SK-N-SH treated with all-trans-retinoic acid at 6 μM for 48 hours (cell line): ENCODE measurements at regions not wholly inside any gene's neighbourhood (a gene's known extent, or its start where the extent isn't known, plus 50 kb on each side); places are given as distances from the start of the nearest gene placed in this dataset.
"Not testable (repeated sequence)": the region's sequence is repeated elsewhere in the genome, so short reads cannot be mapped to it uniquely, and the experiment has no call there.

Experiments used
- ATAC-seq: fragments of 200-7000 bp; cut with Tn5 transposase; 3 replicates; pipeline ENCODE4 v1.9.1; 2020; ENCODE audit warnings: mild to moderate bottlenecking, moderate library complexity
- ARNTL ChIP-seq: fragments of 450-650 bp; formaldehyde crosslinking; IDR thresholded peaks from 2 replicates; pipeline ENCODE4 v1.5.0; 2020; ENCODE audit warnings: low read depth, mild to moderate bottlenecking, moderate library complexity, borderline replicate concordance
- BACH2 ChIP-seq: fragments of 250-450 bp; sonication (Bioruptor Pico); IDR thresholded peaks from 2 replicates; pipeline ENCODE4 v1.9.0; 2021; ENCODE audit warnings: mild to moderate bottlenecking, borderline replicate concordance
- CREB5 ChIP-seq: fragments of 250-450 bp; sonication (Bioruptor Pico); IDR thresholded peaks from 2 replicates; pipeline ENCODE4 v1.5.1; 2020; ENCODE audit warnings: low read depth, mild to moderate bottlenecking, moderate library complexity
- CSDC2 ChIP-seq: fragments of 250-450 bp; sonication (Bioruptor Pico); IDR thresholded peaks from 2 replicates; pipeline ENCODE4 v1.5.0; 2020; ENCODE audit warnings: mild to moderate bottlenecking, moderate library complexity
- ESRRG ChIP-seq: fragments of 250-450 bp; sonication (Bioruptor Pico); IDR thresholded peaks from 2 replicates; pipeline ENCODE4 v1.6.1; 2021; ENCODE audit warnings: mild to moderate bottlenecking
- ISL1 ChIP-seq: fragments of 250-450 bp; sonication (Bioruptor Pico); IDR thresholded peaks from 2 replicates; pipeline ENCODE4 v2.1.2; 2022; ENCODE audit warnings: mild to moderate bottlenecking, moderate library complexity
- OSR1 ChIP-seq: fragments of 250-450 bp; sonication (Bioruptor Pico); IDR thresholded peaks from 2 replicates; pipeline ENCODE4 v1.8.0; 2022; ENCODE audit warnings: moderate library complexity, mild to moderate bottlenecking, inconsistent platforms
- PATZ1 ChIP-seq: fragments of 250-450 bp; sonication (Bioruptor Pico); IDR thresholded peaks from 2 replicates; pipeline ENCODE4 v1.8.0; 2020; ENCODE audit warnings: mild to moderate bottlenecking, moderate library complexity, borderline replicate concordance
- PPARA ChIP-seq: fragments of 250-450 bp; sonication (Bioruptor Pico); IDR thresholded peaks from 2 replicates; pipeline ENCODE4 v1.5.0; 2020; ENCODE audit warnings: mild to moderate bottlenecking, borderline replicate concordance
- RARB ChIP-seq: fragments of 250-450 bp; sonication (Bioruptor Pico); IDR thresholded peaks from 2 replicates; pipeline ENCODE4 v1.8.0; 2021; ENCODE audit warnings: mild to moderate bottlenecking, moderate library complexity
- SNAI2 ChIP-seq: fragments of 250-450 bp; sonication (Bioruptor Pico); IDR thresholded peaks from 2 replicates; pipeline ENCODE4 v1.5.0; 2020; ENCODE audit warnings: mild to moderate bottlenecking, moderate library complexity
- TCF4 ChIP-seq: fragments of 250-450 bp; sonication (Bioruptor Pico); IDR thresholded peaks from 2 replicates; pipeline ENCODE4 v1.8.0; 2021; ENCODE audit warnings: mild to moderate bottlenecking, moderate library complexity, borderline replicate concordance
- TSHZ2 ChIP-seq: fragments of 250-450 bp; sonication (Bioruptor Pico); IDR thresholded peaks from 2 replicates; pipeline ENCODE4 v1.5.0; 2020; ENCODE audit warnings: mild to moderate bottlenecking, moderate library complexity
- ZC3H10 ChIP-seq: fragments of 250-450 bp; sonication (Bioruptor Pico); IDR thresholded peaks from 2 replicates; pipeline ENCODE4 v1.5.1; 2021; ENCODE audit warnings: mild to moderate bottlenecking, moderate library complexity
- ZFP3 ChIP-seq: fragments of 250-450 bp; sonication (Bioruptor Pico); IDR thresholded peaks from 2 replicates; pipeline ENCODE4 v1.5.0; 2020; ENCODE audit warnings: mild to moderate bottlenecking, moderate library complexity
- ZNF70 ChIP-seq: fragments of 450-650 bp; formaldehyde crosslinking; IDR thresholded peaks from 2 replicates; pipeline ENCODE4 v1.5.0; 2020; ENCODE audit warnings: mild to moderate bottlenecking, moderate library complexity
- ZNF8 ChIP-seq: fragments of 450-650 bp; formaldehyde crosslinking; IDR thresholded peaks from 2 replicates; pipeline ENCODE4 v1.5.0; 2020; ENCODE audit warnings: mild to moderate bottlenecking, moderate library complexity

- TF ChIP-seq RARB (CRISPR knock-in tag) (no peak), ZFP3 (CRISPR knock-in tag) (no peak), PPARA (CRISPR knock-in tag) (no peak), ARNTL (CRISPR knock-in tag) (no peak), ESRRG (no peak), ZC3H10 (CRISPR knock-in tag) (no peak), BACH2 (no peak), SNAI2 (CRISPR knock-in tag) (no peak)
- no peak for ATAC-seq
These were observed 118.1 kb upstream of the SEM1 start for GRCh38 chr7:96827701-96828100.

- ATAC-seq, result not testable (repeated sequence)
These were observed 119.5 kb upstream of the SEM1 start for GRCh38 chr7:96829121-96829520.

- no peak for ATAC-seq
- TF ChIP-seq TCF4 (CRISPR knock-in tag) (no peak), ZNF8 (CRISPR knock-in tag) (no peak), TSHZ2 (CRISPR knock-in tag) (no peak), ISL1 (CRISPR knock-in tag) (no peak), SNAI2 (CRISPR knock-in tag) (no peak), ZFP3 (CRISPR knock-in tag) (no peak), OSR1 (CRISPR knock-in tag) (no peak), ARNTL (CRISPR knock-in tag) (no peak)
These were observed 121.8 kb upstream of the SEM1 start for GRCh38 chr7:96831446-96831845.

- TF ChIP-seq ZNF70 (CRISPR knock-in tag) (no peak), CREB5 (no peak), PATZ1 (CRISPR knock-in tag) (no peak), RARB (CRISPR knock-in tag) (no peak), ARNTL (CRISPR knock-in tag) (no peak), CSDC2 (no peak), ESRRG (no peak), ZNF8 (CRISPR knock-in tag) (no peak)
- ATAC-seq, result no peak
These were observed 122.5 kb upstream of the SEM1 start for GRCh38 chr7:96832092-96832662.

- no peak for ATAC-seq
- TF ChIP-seq ISL1 (CRISPR knock-in tag), result peak; percentile 21; the same call in 1 of the 2 replicates
- no peak for TF ChIP-seq CREB5
- no peak for TF ChIP-seq ZC3H10 (CRISPR knock-in tag)
These were observed 124.2 kb upstream of the SEM1 start for GRCh38 chr7:96833676-96834453.
